ENCODE measurements at regions not wholly inside any gene's neighbourhood (a gene's known extent, or its start where the extent isn't known, plus 50 kb on each side); places are given as distances from the start of the nearest gene placed in this dataset.

DNA sequence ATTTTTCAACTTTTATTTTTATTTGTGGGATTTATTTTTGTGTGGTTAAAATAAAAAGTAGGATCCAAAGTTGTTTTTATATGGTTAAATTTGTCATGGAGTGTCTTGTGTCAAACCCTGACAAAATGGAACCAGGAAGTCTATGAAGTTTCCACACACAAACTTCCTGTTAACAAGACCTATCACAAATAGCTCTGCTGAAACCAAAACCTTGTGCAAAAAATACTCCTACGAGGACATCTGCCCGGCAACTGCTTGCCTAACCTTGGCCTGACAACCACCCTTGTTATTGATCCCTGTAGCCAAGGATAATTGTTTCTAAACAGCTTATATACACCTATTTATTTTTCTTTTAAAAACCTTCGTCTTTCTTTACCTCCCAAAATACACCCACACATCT is 389.6 kb downstream of the TRIB2 start:
- TF ChIP-seq EP300 (IDR thresholded peaks at IDR 0.05; ENCODE audit: borderline replicate concordance) (no peak), REST (IDR thresholded peaks at IDR 0.05; ENCODE audit: low read depth) (no peak), ZBTB7A (IDR thresholded peaks at IDR 0.05; ENCODE audit: low read depth) (no peak), EGR1 (IDR thresholded peaks at IDR 0.05) (no peak), NFIC (IDR thresholded peaks at IDR 0.05) (no peak), MAX (IDR thresholded peaks at IDR 0.05) (no peak), RAD21 (IDR thresholded peaks at IDR 0.05; ENCODE audit: low read depth) (no peak), FOXM1 (IDR thresholded peaks at IDR 0.05; ENCODE audit: borderline replicate concordance, low read depth) (no peak), TAF1 (IDR thresholded peaks at IDR 0.05; ENCODE audit: low read depth) (no peak), USF1 (IDR thresholded peaks at IDR 0.05) (no peak)

Data from Ishikawa (cell line).